Left lobe of liver (tissue), 2 donors: ENCODE measurements at regions not wholly inside any gene's neighbourhood (a gene's known extent, or its start where the extent isn't known, plus 50 kb on each side); places are given as distances from the start of the nearest gene placed in this dataset.
"Not testable (repeated sequence)": the region's sequence is repeated elsewhere in the genome, so short reads cannot be mapped to it uniquely, and the experiment has no call there.

ENCODE experiments used
- ATAC-seq: fragments of 200-7000 bp; cut with Tn5 transposase; one replicate; pipeline ENCODE4 v1.9.1; 2020; ENCODE audit warnings: mild to moderate bottlenecking, moderate library complexity
- DNase-seq: peaks from one replicate; pipeline ENCODE4 v3.0.0-alpha.2; 2020; ENCODE audit warnings: low spot score
- donor health status: DM: no; HTN: no; CAD: no; lungs with moderate emphysema.
- donor health status: DM: no; HTN: yes; CAD: no.

GRCh38 chr2:174697255-174697654 is 67.0 kb downstream of the CHRNA1 start:
- DNase-seq: peak; percentile 60
- ATAC-seq: peak; percentile 90

GRCh38 chr2:174694920-174695319 is 69.4 kb downstream of the CHRNA1 start:
- DNase-seq: no peak
- ATAC-seq: no peak

GRCh38 chr2:174694196-174694878 is 69.9 kb downstream of the CHRNA1 start:
- ATAC-seq (no peak), DNase-seq (no peak)

GRCh38 chr2:174693344-174693743 is 70.9 kb downstream of the CHRNA1 start:
- DNase-seq: no peak
- no peak for ATAC-seq

GRCh38 chr2:174692256-174692919 is 71.9 kb downstream of the CHRNA1 start:
- ATAC-seq: no peak

GRCh38 chr2:174691201-174691779 is 73.0 kb downstream of the CHRNA1 start:
- ATAC-seq (no peak), DNase-seq (no peak)

More at GRCh38 chr2:174692256-174692919, 71.9 kb downstream of the CHRNA1 start:
- DNase-seq: no peak

- DNase-seq: no peak
- ATAC-seq: no peak
Observed at GRCh38 chr2:174690026-174690425, 74.2 kb downstream of the CHRNA1 start.

- peak; percentile 47 for ATAC-seq
- no peak for DNase-seq
Observed at GRCh38 chr2:174688079-174688478, 76.2 kb downstream of the CHRNA1 start.

- DNase-seq (no peak), ATAC-seq (no peak)
Observed at GRCh38 chr2:174686430-174686829, 77.8 kb downstream of the CHRNA1 start.

GRCh38 chr2:174683392-174683759 is 80.9 kb downstream of the CHRNA1 start:
- ATAC-seq: peak; percentile 16
- DNase-seq: no peak

- peak; percentile 59 for DNase-seq
- peak; percentile 80 for ATAC-seq
Observed at GRCh38 chr2:174682578-174683391, 81.5 kb downstream of the CHRNA1 start.

- DNase-seq (no peak), ATAC-seq (peak; percentile 61)
Observed at GRCh38 chr2:174682007-174682577, 82.2 kb downstream of the CHRNA1 start.

- DNase-seq: no peak
- peak; percentile 32 for ATAC-seq
Observed at GRCh38 chr2:174681099-174682006, 82.9 kb downstream of the CHRNA1 start.

- ATAC-seq (no peak), DNase-seq (no peak)
Observed at GRCh38 chr2:174680221-174680620, 82.6 kb upstream of the WIPF1 start.

GRCh38 chr2:174678395-174678794 is 80.8 kb upstream of the WIPF1 start:
- no peak for ATAC-seq
- DNase-seq: no peak

- ATAC-seq: no peak
Observed at GRCh38 chr2:174675615-174676014, 78.0 kb upstream of the WIPF1 start.

GRCh38 chr2:174673876-174674275 is 76.3 kb upstream of the WIPF1 start:
- no peak for ATAC-seq
- no peak for DNase-seq

More at GRCh38 chr2:174675615-174676014, 78.0 kb upstream of the WIPF1 start:
- DNase-seq: no peak

- ATAC-seq: no peak
- DNase-seq: no peak
Observed at GRCh38 chr2:174673440-174673839, 75.8 kb upstream of the WIPF1 start.

GRCh38 chr2:174671532-174671931 is 73.9 kb upstream of the WIPF1 start:
- not testable (repeated sequence) for DNase-seq, ATAC-seq

- ATAC-seq (no peak), DNase-seq (no peak)
Observed at GRCh38 chr2:174670446-174670845, 72.8 kb upstream of the WIPF1 start.
